Naive thymus-derived CD4-positive, alpha-beta T cell (primary cell): ENCODE measurements at regions not wholly inside any gene's neighbourhood (a gene's known extent, or its start where the extent isn't known, plus 50 kb on each side); places are given as distances from the start of the nearest gene placed in this dataset.

Experiments
- ATAC-seq: fragments of 150-1000 bp; cut with Tn5 transposase; 2 replicates; pipeline ENCODE4 v1.10.0; 2021; ENCODE audit warnings: mild to moderate bottlenecking, moderate library complexity
- CTCF ChIA-PET: fragments of 350-600 bp; sonication (Branson Sonifier 250); formaldehyde crosslinking; loops from one replicate; lab custom pipeline; 2021; ENCODE audit warnings: antibody characterized with exemption; lab: Charles Lee
- POLR2A ChIA-PET: fragments of 350-600 bp; sonication (Branson Sonifier 250); formaldehyde crosslinking; loops from one replicate; lab custom pipeline; 2021; ENCODE audit warnings: antibody characterized with exemption, inconsistent platforms; lab: Charles Lee
- DNase-seq, 9 donors: peaks; one replicate each; pipeline versions ENCODE4 v3.0.0 to v3.0.0-alpha.2; 2020 to 2022; ENCODE audit warnings: mixed read lengths in 1 of 9
- H3K27ac ChIP-seq: one replicate; pipeline ENCODE4 v1.7.0; 2013; ENCODE audit warnings: mild to moderate bottlenecking, low read depth, low read length, moderate library complexity
- H3K27me3 ChIP-seq, 2 donors: one replicate each; pipeline ENCODE4 v1.7.0; 2013; ENCODE audit warnings: low read length in 2 of 2, mild to moderate bottlenecking in 2 of 2, moderate library complexity in 2 of 2; ENCODE audit not compliant: control insufficient read depth in 2 of 2, insufficient read depth in 2 of 2
- H3K36me3 ChIP-seq, 3 experiments: 1 replicate in 2 of 3; 2 replicates in 1 of 3; pipeline ENCODE4 v1.7.0; 2013; ENCODE audit warnings: low read length in 3 of 3, mild to moderate bottlenecking in 3 of 3, moderate library complexity in 1 of 3; ENCODE audit not compliant: insufficient read depth in 3 of 3, control insufficient read depth in 2 of 3
- H3K4me1 ChIP-seq, 2 donors: one replicate each; pipeline ENCODE4 v1.7.0; 2013; ENCODE audit warnings: low read length in 2 of 2, mild to moderate bottlenecking in 2 of 2, moderate library complexity in 1 of 2; ENCODE audit not compliant: control insufficient read depth in 2 of 2, insufficient read depth in 2 of 2
- H3K4me3 ChIP-seq: 2 replicates; pipeline ENCODE4 v1.7.0; 2013; ENCODE audit warnings: mild to moderate bottlenecking, low read length
- H3K9me3 ChIP-seq, 3 experiments: 1 replicate in 2 of 3; 2 replicates in 1 of 3; pipeline ENCODE4 v1.7.0; 2013; ENCODE audit warnings: low read length in 3 of 3; ENCODE audit not compliant: control insufficient read depth in 2 of 3
- H3K27ac Mint-ChIP-seq, 9 donors: one replicate each; pipeline ENCODE4 v1.8.0; 2020 to 2022; ENCODE audit warnings: mixed read lengths in 9 of 9, mild to moderate bottlenecking in 8 of 9, moderate library complexity in 5 of 9, inconsistent platforms in 2 of 9
- H3K27me3 Mint-ChIP-seq, 5 donors: one replicate each; pipeline ENCODE4 v1.8.0; 2021 to 2022; ENCODE audit warnings: mixed read lengths in 5 of 5, mild to moderate bottlenecking in 1 of 5
- H3K36me3 Mint-ChIP-seq, 5 donors: one replicate each; pipeline ENCODE4 v1.8.0; 2020 to 2022; ENCODE audit warnings: mixed read lengths in 5 of 5, mild to moderate bottlenecking in 3 of 5, inconsistent platforms in 1 of 5
- H3K4me1 Mint-ChIP-seq, 7 donors: one replicate each; pipeline ENCODE4 v1.8.0; 2020 to 2022; ENCODE audit warnings: mixed read lengths in 7 of 7, mild to moderate bottlenecking in 3 of 7, inconsistent platforms in 1 of 7
- H3K4me3 Mint-ChIP-seq, 10 donors: one replicate each; pipeline ENCODE4 v1.8.0; 2020 to 2022; ENCODE audit warnings: mild to moderate bottlenecking in 10 of 10, mixed read lengths in 10 of 10, moderate library complexity in 6 of 10, inconsistent platforms in 2 of 10
- H3K9me3 Mint-ChIP-seq, 11 donors: one replicate each; pipeline ENCODE4 v1.8.0; 2020 to 2022; ENCODE audit warnings: mixed read lengths in 11 of 11, mild to moderate bottlenecking in 4 of 11, inconsistent platforms in 1 of 11, moderate library complexity in 1 of 11
- intact Hi-C, 2 donors: fragments of 100-400 bp; cut with micrococcal nuclease; formaldehyde crosslinking; loops; one replicate each; pipeline ENCODE4 v1.15.1; 2023

DNA sequence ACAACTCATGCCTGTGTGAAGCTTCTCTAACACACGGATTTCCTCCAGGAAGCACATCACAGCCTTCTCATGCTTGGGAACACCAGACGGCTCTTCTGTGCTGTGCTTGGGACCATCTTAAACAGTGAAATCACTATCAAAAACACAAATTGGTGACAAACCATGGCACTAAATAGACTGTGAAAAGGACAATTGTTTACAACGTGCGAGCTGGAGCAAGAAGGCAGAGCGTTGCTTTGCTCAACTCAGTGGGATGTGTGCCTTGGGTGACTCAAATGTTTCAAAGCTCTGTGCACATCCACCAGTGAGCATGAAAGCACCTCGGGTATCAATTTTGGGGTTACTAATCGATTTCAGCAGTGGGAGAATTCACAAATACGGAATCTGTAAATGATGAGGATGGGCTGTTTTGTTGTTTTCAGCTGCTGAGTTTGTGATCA, 182.4 kb upstream of the ARL4C start:
- Mint-ChIP-seq H3K4me3 (no peak overlapping the region), H3K27ac (no peak overlapping the region), H3K4me1 (no peaks in the 10 kb centered on the region), H3K9me3 (peaks cover 0 to 3% (median 0%) of the 10 kb centered on the region in 11 donors), H3K27me3 (peaks cover 2 to 4% (median 3%) of the 10 kb centered on the region in 5 donors), H3K36me3 (no peaks in the 10 kb centered on the region)
- Histone ChIP-seq H3K36me3 (no peaks in the 10 kb centered on the region), H3K27me3 (no peaks in the 10 kb centered on the region), H3K4me1 (no peaks in the 10 kb centered on the region), H3K4me3 (no peak overlapping the region), H3K9me3 (no peaks in the 10 kb centered on the region), H3K27ac (no peak overlapping the region)
- DNase-seq, result no peak
- ATAC-seq, result no peak
- ChIA-PET POLR2A (no interaction called here), CTCF (no interaction called here)
- intact Hi-C loops, result no loop called here

DNA sequence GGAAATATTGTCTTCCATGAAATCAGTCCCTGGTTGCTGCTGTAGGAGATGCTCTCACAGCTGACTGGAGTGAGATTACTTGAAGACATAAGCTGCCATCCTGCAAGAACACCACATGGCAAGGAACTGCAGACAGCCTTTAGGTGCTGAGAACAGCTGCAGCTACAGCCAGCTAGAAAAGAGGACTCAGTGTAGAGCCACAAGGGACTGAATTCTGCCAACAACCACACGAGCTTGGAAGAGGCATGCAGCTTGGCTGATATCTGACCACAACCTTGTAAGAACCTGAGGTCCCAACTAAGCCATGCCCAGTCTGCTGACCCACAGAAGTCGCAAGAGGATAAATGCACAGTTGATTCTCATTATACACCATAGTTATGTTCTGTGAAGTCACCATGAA, 181.8 kb upstream of the ARL4C start:
- H3K27ac Mint-ChIP-seq, result no peak overlapping the region
- intact Hi-C loops, result no loop called here
- no peak overlapping the region for H3K4me3 Mint-ChIP-seq
- H3K27me3 Mint-ChIP-seq, result peaks cover 2 to 8% (median 4%) of the 10 kb centered on the region in 5 donors
- Histone ChIP-seq H3K4me1 (no peaks in the 10 kb centered on the region), H3K9me3 (no peaks in the 10 kb centered on the region), H3K4me3 (no peak overlapping the region), H3K27me3 (no peaks in the 10 kb centered on the region), H3K27ac (no peak overlapping the region), H3K36me3 (no peaks in the 10 kb centered on the region)
- H3K36me3 Mint-ChIP-seq, result no peaks in the 10 kb centered on the region
- ATAC-seq (no peak), DNase-seq (no peak)
- H3K4me1 Mint-ChIP-seq, result no peaks in the 10 kb centered on the region
- POLR2A ChIA-PET, result no interaction called here
- peaks cover 0 to 3% (median 0%) of the 10 kb centered on the region in 11 donors for H3K9me3 Mint-ChIP-seq
- CTCF ChIA-PET, result interaction anchor here (1.0 kb wide), 1 partner anchor 9 kb away, joined by 3 read pairs; no protein-coding TSS in a partner anchor

DNA sequence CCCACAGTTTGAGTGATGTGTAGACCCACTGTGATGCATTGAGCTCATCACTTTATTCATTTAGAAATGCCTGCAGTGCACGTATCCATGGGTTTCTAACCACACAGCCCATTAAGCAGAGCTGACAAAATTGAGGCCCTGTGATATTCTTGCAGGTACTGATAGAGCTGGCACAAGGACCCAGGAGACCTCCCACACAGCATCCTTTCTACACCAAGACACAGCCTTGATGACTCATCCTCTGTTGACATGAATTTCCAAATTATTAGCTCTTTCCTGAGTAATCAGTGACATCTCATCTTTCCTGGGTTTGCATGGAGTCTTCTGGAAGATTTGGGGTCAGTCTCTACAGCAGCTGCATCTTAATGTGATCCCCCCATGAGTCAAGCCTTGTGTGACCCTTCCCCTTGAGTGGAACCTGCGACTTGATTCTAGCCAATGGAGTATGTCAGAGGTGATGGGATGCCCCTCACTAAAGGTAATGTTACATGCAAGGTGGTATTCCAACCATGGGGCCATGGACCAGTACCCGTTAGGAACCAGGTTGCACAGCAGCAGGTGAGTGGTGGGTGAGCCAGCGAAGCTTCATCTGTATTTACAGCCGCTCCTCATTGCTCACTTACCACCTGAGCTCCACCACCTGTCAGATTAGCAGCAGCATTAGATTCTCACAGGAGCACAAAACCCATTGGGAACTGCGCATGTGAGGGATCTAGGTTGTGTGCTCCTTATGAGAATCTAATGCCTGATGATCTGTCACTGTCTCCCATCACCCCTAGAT, 181.1 kb upstream of the ARL4C start:
- DNase-seq, result no peak
- no peaks in the 10 kb centered on the region for H3K36me3 Mint-ChIP-seq
- intact Hi-C loops, result no loop called here
- Histone ChIP-seq H3K36me3 (no peaks in the 10 kb centered on the region), H3K27ac (no peak overlapping the region), H3K27me3 (no peaks in the 10 kb centered on the region), H3K4me3 (no peak overlapping the region), H3K9me3 (no peaks in the 10 kb centered on the region), H3K4me1 (no peaks in the 10 kb centered on the region)
- ATAC-seq, result no peak
- CTCF ChIA-PET, result interaction anchor here (1.0 kb wide), 1 partner anchor 8 kb away, joined by 3 read pairs; no protein-coding TSS in a partner anchor
- no peak overlapping the region for H3K4me3 Mint-ChIP-seq
- POLR2A ChIA-PET, result interaction anchor here (0.6 kb wide), 1 partner anchor 9 kb away, joined by 3 read pairs; no protein-coding TSS in a partner anchor
- peaks cover 3 to 13% (median 8%) of the 10 kb centered on the region in 5 donors for H3K27me3 Mint-ChIP-seq
- H3K9me3 Mint-ChIP-seq, result peaks cover 0 to 3% (median 0%) of the 10 kb centered on the region in 11 donors
- H3K27ac Mint-ChIP-seq, result no peak overlapping the region
- H3K4me1 Mint-ChIP-seq, result no peaks in the 10 kb centered on the region

DNA sequence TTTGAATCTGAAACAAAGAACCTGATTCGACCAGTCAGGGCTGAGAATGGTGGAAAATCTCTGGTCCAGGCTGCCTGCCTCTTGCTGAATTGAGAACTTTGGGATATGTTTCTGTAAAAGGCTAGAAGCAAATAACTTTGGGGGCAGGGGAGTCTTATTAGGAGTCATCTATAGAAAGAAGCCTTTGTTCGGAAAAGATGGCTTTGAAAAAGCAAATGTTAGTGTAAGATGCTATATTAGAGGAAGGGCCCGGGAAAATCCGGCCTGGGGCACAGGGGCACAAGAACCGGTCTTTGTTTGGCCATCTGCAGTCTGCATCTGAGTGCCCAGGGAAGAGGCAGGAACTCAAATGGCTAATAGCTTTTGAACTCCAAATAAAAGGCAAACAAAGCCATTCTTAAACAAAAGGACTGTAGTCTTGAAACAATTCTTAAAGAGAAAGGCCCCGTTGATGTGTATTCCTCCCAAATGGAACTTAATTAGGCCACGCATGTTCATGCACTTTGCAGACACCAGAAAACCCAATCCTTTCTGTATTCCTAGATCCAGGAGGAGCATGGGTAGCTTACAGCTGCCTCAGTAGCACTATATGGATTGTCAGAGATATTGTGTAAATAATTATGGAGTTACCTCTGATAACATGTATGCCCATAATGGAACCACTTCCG, 180.0 kb upstream of the ARL4C start:
- CTCF ChIA-PET, result no interaction called here
- H3K36me3 ChIP-seq, result no peaks in the 10 kb centered on the region

DNA sequence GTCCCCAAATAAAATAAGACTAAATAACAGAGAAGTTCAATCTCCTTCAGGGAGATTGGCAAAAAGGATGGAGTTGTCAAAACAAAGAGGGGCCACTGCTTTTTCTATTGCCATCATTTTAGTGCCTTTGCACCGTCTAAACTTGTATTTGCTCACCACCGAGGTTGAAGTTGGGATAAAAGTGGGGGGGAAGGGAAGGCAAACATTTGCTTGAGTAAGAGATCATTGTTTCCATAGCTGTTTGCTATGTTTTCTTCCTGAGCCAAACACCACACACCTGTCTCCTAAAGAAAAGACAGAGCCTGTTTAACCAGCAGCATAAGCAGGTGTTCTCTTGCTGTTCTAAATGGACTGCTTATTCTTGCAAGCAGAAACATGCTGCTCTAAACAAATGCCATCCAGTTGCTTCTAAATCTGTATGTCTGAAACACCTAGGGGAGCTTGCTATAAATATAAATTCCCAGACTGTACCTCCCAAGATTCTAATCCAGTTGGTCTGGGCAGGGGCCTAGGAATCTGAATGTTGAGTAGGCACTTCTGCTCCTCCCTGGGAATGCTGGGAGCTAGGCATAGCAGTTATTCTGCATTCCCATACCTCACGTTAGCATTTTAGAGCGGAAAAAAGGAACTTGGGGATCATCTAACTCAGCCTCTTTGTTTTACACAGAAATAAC, 179.4 kb upstream of the ARL4C start:
- H3K4me1 Mint-ChIP-seq, result no peaks in the 10 kb centered on the region
- ATAC-seq, result no peak
- Histone ChIP-seq H3K27me3 (no peaks in the 10 kb centered on the region), H3K27ac (no peak overlapping the region), H3K4me3 (no peak overlapping the region), H3K9me3 (no peaks in the 10 kb centered on the region), H3K4me1 (no peaks in the 10 kb centered on the region), H3K36me3 (no peaks in the 10 kb centered on the region)
- H3K4me3 Mint-ChIP-seq, result no peak overlapping the region
- ChIA-PET POLR2A (no interaction called here), CTCF (no interaction called here)
- H3K27me3 Mint-ChIP-seq, result peaks cover 3 to 14% (median 10%) of the 10 kb centered on the region in 5 donors
- no peak overlapping the region for H3K27ac Mint-ChIP-seq
- peaks cover 0 to 2% (median 0%) of the 10 kb centered on the region in 11 donors for H3K9me3 Mint-ChIP-seq
- intact Hi-C loops, result no loop called here
- H3K36me3 Mint-ChIP-seq, result no peaks in the 10 kb centered on the region
- no peak for DNase-seq

More for the DNA sequence above, 180.0 kb upstream of the ARL4C start:
- no peaks in the 10 kb centered on the region for H3K27me3 ChIP-seq
- no peaks in the 10 kb centered on the region for H3K9me3 ChIP-seq
- Mint-ChIP-seq H3K36me3 (no peaks in the 10 kb centered on the region), H3K4me1 (no peaks in the 10 kb centered on the region), H3K9me3 (peaks cover 0 to 2% (median 0%) of the 10 kb centered on the region in 11 donors), H3K4me3 (no peak overlapping the region), H3K27ac (no peak overlapping the region), H3K27me3 (peaks cover 3 to 14% (median 10%) of the 10 kb centered on the region in 5 donors)
- no peak overlapping the region for H3K4me3 ChIP-seq
- no peak overlapping the region for H3K27ac ChIP-seq
- DNase-seq (no peak), ATAC-seq (no peak)
- POLR2A ChIA-PET, result interaction anchor here (0.6 kb wide), 1 partner anchor 8 kb away, joined by 3 read pairs; no protein-coding TSS in a partner anchor
- H3K4me1 ChIP-seq, result no peaks in the 10 kb centered on the region
- intact Hi-C loops, result no loop called here

DNA sequence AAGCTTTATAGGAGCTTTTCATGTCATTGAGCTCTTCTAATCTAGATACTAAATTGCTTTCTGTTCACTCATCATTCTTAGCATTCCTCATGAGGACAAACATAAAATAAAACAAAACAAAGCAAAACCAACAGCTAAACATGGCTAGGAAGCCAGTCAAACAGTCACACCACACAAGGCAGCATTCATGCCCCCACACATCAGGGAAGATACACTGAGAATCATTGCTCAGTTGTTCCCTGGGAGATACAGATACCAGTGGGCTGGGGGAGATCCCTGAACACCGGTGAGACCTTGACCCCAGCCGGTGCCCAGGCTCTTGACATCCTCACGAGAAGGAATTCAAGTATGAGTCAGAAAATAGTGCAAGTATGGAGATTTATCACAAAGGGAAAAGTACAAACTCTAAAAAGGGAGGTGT, 177.9 kb upstream of the ARL4C start:
- Mint-ChIP-seq H3K27me3 (peaks cover 3 to 16% (median 10%) of the 10 kb centered on the region in 5 donors), H3K4me3 (no peak overlapping the region), H3K4me1 (no peaks in the 10 kb centered on the region), H3K27ac (no peak overlapping the region), H3K9me3 (peaks cover 0 to 2% (median 0%) of the 10 kb centered on the region in 11 donors), H3K36me3 (no peaks in the 10 kb centered on the region)
- Histone ChIP-seq H3K27ac (no peak overlapping the region), H3K4me1 (no peaks in the 10 kb centered on the region), H3K4me3 (no peak overlapping the region), H3K36me3 (no peaks in the 10 kb centered on the region), H3K9me3 (no peaks in the 10 kb centered on the region), H3K27me3 (no peaks in the 10 kb centered on the region)
- POLR2A ChIA-PET, result no interaction called here
- CTCF ChIA-PET, result no interaction called here
- DNase-seq (no peak), ATAC-seq (no peak)
- intact Hi-C loops, result no loop called here
